Gastroesophageal sphincter (tissue), 3 donors: ENCODE measurements at regions not wholly inside any gene's neighbourhood (a gene's known extent, or its start where the extent isn't known, plus 50 kb on each side); places are given as distances from the start of the nearest gene placed in this dataset.

Source experiments
- CTCF ChIP-seq, 4 experiments: fragments of 200-600 bp in 2 of 4; fragments of 450-650 bp in 2 of 4; sonication (generic) in 1 of 4; IDR thresholded peaks; one replicate each; pipeline ENCODE4 v1.5.1; 2017 to 2019; ENCODE audit warnings: antibody characterized with exemption in 4 of 4, mild to moderate bottlenecking in 2 of 4, moderate library complexity in 2 of 4
- POLR2A ChIP-seq, 2 donors: fragments of 450-650 bp; IDR thresholded peaks; one replicate each; pipeline ENCODE4 v1.6.1; 2017; ENCODE audit warnings: antibody characterized with exemption in 2 of 2, mild to moderate bottlenecking in 2 of 2, moderate library complexity in 1 of 2

- TF ChIP-seq CTCF (IDR thresholded peaks at IDR 0.05) (no peak), POLR2A (IDR thresholded peaks at IDR 0.05) (no peak)
These were observed 96.0 kb upstream of the OSMR start for GRCh38 chr5:38749861-38750260.
